ENCODE measurements at regions not wholly inside any gene's neighbourhood (a gene's known extent, or its start where the extent isn't known, plus 50 kb on each side); places are given as distances from the start of the nearest gene placed in this dataset.

DNA sequence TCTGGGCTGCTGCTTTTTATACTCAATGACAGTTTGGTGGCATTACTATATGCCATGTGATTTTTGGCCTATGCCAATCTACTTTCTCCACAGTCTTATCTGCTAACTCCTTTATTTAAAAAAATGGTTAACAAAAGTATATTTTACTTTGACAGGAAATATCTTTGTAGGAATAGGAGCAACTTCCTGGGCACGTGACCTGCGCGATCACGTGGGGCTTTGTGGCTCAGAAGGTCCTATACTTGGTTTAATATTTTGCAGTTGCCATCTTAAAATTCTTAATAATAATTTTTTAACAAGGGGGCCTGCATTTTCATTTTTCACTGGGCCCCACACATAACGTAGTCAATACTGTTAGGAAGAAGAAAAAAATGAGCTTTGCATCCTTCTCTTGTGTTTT, 249.7 kb downstream of the ACTR3 start:
- no peak for DNase-seq

DNA sequence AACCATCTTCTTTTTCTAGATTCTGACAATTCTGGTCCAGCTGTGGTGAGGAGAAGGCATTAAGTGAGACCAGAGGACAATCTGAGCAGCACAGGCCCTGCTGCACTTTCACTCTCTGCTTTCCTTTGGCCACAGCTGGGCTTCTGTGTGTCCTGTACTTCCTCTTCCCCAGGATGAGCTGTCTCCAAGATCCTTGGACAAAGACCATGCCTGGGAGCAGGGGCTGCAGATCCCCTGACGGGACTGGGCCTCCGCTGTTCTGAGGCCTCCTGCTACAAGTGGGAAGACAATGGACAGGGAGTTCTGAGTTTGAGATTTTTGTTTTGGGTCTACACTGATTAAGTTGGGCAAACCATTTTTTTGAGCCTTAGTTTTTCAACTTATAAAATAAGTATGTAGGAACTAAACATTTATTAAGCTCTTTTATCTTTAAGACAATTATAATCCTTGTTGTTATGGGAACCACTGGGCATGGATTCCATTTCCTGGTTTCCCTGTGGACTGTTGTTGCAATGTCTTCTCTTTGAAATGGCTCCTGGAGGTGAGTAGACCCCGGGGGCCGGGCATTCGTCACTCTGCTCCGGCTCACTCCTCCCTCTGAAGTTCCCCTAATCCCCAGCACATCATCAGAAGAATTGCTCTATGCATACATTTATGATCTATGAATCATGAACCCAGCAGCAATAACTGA, 266.6 kb downstream of the ACTR3 start:
- DNase-seq = no peak

DNA sequence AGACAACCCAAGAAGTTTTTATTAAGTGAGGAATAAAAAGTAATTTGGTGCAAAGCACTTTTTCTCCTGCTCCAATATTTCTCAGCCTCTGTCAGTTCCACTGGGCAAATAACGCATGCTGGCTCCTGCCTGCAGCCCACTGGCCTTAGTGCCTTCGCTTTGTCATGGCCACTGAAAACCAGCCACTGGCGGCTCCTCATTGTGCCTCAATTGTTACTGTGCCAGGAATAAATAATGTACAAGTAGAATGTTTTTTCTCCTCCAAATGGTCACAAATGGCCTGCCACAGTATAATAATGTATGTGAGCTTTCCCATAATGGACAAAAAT, 267.1 kb downstream of the ACTR3 start:
- DNase-seq = no peak

DNA sequence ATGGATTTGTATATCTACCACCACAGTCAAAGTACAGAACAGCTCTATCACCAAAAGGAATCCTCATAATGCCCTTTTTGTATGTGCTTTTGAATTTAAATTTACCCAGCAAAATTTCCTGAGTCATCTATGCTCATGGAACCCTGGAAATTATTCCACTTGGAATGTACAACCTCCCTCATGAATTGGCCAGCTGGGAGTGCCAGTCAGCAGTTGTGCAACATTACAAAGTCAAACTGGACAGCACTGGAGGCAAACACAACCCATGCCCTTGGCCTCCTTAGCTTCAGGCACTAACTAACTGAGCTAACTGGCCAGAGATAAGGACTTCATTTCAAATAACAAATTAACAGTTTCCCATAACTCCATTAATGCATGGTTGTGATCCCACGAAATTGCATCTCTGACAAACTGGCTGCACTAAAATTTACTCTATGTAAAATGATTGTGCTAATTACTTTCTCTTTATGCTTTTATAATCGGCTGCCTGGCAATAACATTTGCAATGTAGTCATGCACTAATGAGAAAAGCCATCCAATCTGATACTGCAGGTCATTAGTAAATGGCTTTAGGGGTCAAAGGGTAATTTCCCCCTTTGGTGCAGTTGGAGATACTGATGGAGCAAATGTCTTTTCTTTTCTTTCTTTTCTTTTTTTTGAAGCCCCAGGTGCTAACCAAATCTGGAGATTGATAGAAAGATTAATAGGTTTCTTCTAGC, 270.5 kb downstream of the ACTR3 start:
- no peak for DNase-seq

DNA sequence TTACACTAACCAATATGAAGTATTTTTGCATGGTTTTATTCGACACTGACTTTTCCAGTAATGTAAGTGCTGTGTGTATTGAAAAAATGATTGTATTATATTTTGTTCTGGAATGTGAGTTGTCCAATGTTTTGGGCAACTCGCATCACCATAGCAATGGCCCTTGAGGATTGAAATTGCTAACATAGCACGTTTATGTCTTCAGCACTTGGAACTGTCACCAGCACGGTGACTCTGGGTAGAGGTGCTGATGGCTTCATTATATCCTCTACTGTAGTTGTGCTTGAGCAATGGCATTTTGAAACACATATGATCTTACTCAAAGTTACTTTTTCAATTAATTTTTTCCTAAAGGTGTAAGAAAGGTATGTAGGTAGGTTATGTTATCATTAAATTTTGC, 271.5 kb downstream of the ACTR3 start:
- DNase-seq = no peak

DNA sequence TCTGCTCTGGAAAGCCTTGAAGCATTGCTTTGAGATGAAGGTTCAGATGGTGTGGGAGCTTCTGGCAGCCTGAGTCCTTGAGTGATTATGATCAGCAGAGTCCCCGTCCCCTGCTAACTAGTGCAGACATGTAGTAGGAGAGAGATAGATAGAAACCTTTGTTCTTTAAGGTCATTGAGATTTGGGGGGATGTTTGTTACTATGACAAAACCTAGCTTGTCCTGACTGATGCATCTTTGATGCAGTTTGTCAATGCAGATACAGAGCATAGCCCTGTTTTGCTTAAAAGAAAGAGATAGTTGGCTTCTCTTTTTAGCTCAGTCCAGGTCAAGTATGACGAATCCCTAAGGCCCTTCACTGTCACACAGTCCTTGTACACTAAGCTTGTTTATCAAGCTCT, 274.6 kb upstream of the DPP10 start:
- no peak for DNase-seq

DNA sequence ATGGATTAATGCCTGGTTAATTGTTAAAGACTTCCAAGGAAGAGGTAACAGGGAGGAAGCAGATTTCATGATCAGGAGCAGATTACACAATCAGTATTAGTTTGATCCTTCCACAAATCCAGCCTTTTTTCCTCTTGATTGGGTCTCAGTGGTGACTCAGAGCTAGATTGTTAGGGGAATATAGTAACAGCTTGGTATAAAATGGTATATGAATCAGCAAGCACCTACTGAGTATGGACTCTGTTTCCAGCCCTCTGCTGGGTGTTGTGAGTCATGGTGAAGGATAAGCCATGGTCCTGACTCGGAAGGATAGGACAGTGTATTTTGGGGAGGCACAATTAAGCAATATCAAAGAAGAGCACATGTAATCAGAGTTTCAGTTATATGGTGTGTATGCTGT, 272.4 kb upstream of the DPP10 start:
- DNase-seq = no peak

DNA sequence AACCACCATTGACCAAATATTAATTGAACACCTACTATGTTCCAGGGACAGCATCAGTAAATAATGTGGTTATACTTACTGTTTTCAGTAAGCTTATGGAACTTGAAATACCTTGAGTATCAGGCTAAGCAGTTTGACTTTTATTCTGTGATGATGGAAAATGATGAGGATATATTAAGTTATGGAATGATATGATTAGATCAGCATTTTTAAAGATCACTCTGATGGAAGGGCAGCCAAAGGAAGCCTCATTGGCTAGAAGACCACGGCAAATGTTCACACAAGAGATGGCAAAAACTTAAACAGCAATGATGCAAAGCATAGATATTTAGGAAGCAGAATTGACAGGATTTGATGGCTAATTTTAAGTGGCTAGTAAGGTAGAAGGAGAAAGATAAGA, 266.9 kb upstream of the DPP10 start:
- no peak for DNase-seq

DNA sequence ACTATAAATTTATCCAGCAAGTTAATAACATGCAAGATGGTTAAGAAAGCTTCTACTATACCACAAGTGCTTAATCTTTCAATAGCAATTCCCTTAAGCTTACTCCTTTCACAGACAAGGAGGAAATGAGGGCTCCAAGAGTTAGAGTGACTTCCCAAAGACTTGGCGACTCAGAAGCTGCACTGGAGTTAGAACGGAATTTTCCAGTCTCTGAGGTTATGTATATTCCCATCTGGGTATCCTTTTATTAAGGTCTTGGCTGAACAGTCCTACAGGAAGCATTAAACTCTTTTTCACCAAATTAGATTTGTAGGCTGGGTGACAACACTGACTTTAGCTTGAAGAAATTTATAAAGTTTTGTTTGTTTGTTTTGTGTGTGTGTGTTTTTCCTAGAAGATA, 256.9 kb upstream of the DPP10 start:
- DNase-seq = no peak

DNA sequence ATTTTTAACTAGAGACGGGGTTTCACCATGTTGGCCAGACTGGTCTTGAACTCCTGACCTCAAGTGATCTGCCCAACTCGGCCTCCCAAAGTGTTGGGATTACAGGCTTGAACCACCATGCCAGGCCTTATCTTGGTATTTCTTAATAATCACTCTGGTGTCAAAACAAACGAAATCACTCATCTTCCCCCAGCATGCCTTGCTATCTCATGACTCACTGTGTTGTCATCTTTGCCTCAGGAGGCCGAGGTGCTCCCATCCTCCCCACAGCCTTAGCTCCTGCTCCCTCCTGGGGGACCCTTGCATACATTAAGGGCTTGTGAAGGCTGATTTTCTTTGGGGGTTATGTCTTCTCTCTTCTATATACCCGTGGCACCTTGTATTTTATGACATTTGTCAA, 250.1 kb upstream of the DPP10 start:
- peak; percentile 3 for DNase-seq

DNA sequence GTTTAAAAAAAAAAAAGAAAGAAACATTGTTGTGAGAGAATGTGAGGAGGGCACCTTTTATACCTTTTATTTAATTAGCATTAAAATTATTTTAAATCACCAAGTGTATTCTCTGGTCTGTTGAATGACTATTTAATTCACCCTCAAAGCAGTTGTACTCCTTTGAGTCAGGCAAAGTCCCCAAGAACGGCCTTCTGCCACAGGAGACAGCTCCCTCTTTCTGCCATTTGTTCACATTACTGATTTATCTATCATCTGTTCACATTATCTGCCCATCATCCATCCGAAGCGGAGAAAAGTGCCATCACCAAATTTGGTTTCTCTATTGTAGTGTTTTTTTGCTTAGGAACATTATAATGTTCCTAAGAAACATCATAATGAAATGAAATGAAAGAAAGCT, 240.7 kb upstream of the DPP10 start:
- DNase-seq = no peak

DNA sequence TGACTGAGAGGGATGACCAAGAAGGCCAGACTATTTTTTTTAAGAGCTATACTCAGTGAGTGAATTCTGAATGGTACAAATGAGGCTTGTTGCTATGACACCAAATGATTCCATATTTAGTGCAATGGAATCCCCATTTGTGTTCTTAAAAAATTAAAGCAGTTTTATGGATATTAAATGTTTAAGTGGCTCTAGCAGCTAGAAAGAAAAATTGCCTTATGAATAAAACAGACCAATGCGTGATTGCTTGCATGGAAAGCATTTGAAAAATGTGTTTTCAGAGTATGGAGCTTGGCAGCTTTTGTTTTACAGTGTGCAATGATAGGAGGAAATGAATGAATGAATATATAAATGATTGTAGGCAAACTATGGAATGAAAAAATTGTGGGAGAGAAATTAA, 238.8 kb upstream of the DPP10 start:
- DNase-seq = no peak

DNA sequence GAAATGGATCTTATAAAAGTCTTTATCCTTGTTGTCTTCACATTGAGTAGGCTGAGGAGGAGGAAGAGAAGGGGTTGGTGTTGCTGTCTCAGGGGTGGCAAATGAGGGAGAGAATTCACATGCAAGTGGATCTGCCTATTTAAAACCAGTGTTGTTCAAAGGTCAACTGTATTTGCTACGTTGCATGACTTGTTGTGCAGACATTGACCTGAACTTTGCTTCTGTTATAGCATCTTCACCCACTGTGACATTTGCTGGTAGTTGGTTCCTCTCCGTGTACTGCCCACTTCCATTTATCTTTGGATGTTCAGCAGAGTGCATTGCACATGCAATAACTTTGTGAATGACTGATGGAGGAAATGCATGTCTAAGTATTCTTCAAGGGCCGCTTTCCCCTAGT, 228.6 kb upstream of the DPP10 start:
- DNase-seq = no peak

DNA sequence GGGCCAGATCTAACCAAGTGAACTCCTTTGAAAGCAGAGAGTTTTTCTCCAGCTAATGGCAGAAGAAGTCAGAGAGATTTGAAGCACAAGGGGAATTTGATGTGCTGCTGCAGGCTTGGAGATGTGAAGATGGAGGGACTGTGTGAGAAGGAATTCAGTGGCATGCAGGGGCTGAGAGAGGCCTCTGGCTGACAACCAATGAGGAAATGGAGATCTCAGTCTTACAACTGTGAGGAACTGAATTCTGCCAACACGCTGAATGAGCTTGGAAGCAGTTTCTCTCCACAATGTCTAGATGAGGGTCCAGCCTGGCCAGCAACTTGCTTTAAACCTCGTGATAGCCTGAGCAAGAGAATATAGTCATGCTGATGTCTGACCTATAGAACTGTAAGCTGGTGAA, 224.1 kb upstream of the DPP10 start:
- no peak for DNase-seq

DNA sequence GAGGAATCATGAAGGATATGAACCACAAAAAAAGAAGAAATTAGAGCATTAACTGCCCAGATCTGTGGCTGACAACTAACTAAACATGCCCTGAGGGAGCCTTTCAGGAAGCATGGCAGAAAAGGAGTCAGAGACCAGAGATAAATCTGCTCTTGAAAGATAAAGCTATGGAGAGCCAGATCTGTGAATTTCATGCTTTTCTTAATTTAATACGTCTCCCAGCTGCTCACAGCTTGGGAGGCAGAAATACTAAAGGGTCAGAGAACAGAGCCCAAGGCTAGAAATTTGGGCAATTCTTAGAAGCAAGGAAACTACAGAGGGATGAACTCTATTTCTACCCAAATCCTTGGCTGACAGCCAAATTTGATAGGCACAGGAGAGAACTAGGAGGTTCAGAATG, 223.0 kb upstream of the DPP10 start:
- no peak for DNase-seq

DNA sequence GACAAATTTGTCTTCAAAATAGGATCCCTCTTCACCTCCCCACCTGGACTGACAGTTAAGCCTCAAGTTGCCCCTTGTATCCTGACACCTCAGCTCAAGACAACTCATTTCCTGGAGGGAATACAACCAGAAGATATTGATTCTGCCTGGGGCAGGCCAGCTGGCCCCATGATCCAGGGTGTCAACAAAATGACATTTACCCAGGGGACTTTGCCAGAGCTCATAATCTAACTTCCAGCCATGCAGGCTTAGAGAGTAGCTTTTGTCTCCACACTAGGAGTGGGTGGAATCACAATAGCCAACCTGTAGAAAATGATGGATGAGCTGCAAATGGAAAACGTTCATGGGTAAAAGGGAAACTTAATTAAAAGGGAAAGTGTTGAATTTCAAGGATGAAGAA, 220.1 kb upstream of the DPP10 start:
- DNase-seq = no peak

DNA sequence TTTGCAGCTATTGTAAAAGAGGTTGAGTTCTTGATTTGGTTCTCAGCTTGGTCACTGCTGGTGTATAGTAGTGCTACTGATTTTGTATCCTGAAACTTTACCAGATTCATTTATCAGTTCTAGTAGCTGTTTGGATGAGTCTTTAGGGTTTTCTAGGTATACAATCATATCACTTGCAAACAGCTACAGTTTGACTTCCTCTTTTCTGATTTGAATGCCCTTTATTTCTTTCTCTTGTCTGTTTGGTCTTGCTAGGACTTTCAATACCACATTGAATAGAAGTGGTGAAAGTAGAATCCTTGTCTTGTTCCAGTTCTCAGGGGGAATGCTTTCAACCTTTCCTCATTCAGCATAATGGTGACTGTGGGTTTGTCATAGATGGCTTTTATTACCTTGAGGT, 210.5 kb upstream of the DPP10 start:
- DNase-seq = no peak

DNA sequence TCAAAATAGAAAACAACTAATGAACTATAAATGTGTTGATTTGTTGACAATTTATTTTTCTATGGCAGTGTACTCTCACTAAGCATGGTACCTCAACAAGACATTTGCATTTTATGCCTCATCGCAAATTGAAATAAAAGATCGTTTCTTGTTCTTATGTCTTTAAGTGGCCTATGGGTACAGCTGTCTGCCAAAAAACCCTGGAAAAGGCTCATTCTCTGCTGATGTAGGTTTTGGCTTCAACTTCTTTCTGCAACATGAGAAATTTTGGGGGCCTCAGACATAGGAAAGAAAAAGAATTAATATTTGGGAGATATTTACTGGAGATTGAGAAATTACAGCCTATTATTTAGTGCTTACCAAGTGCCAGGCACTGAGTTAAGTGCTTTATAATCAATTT, 205.1 kb upstream of the DPP10 start:
- DNase-seq = no peak

DNA sequence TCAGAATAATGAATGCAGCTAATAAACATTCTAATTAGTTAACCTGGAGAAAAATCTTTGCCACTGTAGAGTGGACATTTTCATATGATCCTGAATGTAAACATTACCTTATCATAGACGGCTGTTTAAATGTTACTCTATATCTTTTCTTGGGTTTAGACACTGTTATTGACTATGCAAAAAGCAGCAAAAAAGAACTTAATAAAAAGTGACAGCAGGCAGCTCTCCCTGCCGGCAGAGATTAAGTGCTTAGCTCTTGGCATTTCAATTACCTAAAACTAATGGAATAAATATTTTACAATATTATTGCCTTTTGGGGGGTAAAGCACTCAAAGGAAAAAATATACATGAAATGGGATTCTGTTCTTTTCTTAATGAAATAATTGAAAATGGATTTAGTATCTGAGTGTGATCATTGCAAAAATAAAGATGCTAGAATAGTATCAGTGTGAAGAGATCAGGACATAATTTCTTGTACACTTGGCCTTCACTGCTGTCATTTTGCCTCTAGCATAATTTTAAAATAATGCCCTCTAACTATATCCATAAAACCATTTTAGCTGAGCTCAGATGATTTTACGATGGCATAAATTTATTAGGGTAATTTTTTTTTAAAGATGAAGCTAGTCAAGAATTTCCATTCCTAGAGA, 203.4 kb upstream of the DPP10 start:
- no peak for DNase-seq

DNA sequence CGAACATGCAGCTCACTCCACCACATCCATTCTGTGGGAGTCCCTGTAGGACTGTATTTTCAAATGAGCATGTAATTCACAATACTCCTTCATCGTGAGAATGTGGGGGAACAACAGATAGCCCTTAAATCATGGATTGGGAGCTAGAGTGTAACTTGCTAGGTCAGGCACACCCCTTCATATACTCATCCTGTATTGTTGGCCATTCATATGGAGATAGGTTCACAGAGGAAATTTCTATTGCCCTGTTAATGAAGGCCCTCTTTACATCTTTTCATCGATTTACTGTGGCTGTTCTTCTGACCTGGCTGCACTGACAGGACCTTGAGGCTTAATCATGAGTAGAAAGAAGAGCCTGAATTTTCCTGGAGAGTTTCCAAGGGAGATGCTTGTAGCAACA, 193.8 kb upstream of the DPP10 start:
- DNase-seq = no peak

DNA sequence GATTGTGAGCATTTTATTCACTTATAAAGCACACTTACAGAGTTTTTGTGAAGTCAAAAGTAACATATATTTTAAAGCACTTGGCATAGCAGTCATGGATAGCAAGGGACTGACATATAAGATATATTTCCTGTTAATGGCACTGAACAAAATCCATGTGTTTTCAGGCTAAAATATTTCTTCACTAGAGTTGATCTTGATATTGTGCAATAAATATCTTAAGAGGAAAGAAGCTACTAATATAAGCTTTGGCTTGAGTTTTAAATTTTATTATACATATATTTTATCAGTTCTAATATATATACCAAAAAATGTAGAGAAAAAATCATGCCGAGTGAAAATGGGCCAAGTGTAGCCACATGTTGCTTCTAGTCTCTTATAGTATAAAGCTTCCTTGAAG, 189.7 kb upstream of the DPP10 start:
- DNase-seq = no peak

DNA sequence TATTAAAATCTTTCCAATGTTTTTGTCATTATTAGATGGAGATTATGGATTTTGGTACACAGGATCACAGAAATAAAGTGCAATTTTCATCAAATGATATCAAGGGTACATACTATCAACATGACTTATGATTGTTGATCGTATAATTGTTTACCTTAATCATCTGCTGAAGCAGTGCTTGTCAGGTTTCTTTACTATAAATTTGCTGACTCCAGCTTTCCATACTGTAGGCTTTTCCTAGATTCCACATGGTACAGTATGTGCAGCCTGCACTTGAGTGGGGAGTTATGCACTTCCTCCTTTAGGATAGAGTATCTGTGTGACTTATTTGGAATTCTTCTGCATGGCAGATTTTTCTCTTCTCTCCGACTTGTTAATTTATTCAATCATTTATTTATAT, 187.6 kb upstream of the DPP10 start:
- no peak for DNase-seq

DNA sequence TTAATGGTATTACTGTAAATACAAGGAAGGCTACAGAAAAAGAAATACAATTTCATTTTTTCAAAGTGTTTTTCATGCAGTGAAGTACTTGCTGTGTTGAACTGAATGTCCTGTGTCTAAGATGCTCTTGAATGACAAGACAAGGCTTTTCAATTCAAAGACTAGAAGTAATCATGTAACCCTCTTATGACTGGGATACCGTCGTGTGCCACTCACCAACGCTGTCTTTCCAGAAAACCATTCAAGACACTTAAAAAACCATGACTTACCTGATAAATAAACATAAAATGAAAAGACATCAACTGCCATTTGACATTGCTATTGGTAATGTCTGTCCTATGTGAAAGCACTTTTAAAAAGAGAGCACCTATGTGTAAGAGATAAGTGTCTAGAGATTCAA, 183.1 kb upstream of the DPP10 start:
- no peak for DNase-seq

DNA sequence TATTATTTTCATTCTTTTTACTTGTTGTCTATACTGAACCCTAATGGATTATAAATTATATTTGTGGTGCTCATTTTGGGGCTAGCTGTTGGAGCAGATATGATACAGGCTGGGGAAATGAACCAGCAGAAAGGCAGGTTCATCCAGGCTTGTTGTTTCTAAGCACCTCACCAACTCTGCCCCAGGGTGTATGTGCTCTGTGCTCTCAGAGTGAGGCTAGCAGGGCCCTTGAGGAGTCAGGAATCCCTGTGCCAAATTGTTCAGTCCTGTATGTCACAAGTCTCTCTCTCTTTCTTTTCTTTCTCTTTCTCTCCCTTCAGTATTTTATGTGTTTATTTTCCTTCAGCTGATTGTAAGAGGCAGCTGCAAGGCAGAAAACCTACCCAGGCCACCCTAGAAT, 181.1 kb upstream of the DPP10 start:
- no peak for DNase-seq

DNA sequence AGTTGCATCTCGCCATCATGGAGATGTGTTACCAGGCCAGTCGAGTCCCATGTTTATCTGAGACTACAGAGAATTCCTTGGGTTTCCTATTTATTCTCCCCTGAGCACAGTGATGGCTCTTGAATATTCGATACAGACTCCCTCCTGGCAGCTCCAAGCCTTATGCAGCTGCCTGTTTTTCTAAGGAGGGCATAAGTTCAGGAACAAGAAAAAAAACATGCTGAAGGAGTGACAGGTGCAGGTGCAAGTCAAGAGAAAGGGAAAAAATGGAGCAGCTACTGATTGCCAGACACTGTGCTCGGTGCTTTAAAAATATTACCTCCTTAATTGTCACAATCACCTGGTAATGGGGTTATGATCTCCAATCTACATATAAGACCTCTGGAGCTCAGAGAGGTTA, 177.2 kb upstream of the DPP10 start:
- no peak for DNase-seq

Data from HCEC 1CT (cell line).